HG03558 (cell line): ENCODE measurements at regions not wholly inside any gene's neighbourhood (a gene's known extent, or its start where the extent isn't known, plus 50 kb on each side); places are given as distances from the start of the nearest gene placed in this dataset.

Source experiments
- ATAC-seq: cut with Tn5 transposase; IDR thresholded peaks from one replicate; pipeline ENCODE4 v1.9.1; 2021; ENCODE audit warnings: moderate number of reproducible peaks; ENCODE audit not compliant: unreplicated experiment; ENCODE audit errors: extremely low read depth

GRCh38 chr1:219439376-219439775 lies 173.5 kb downstream of the ZC3H11B start:
- ATAC-seq: no peak

- no peak for ATAC-seq
These were observed 174.5 kb downstream of the ZC3H11B start for GRCh38 chr1:219438386-219438785.

- no peak for ATAC-seq
These were observed 178.0 kb downstream of the ZC3H11B start for GRCh38 chr1:219434923-219435297.

GRCh38 chr1:219434285-219434922 lies 178.5 kb downstream of the ZC3H11B start:
- ATAC-seq: no peak

GRCh38 chr1:219433496-219434131 lies 179.3 kb downstream of the ZC3H11B start:
- no peak for ATAC-seq

GRCh38 chr1:219433001-219433400 lies 179.9 kb downstream of the ZC3H11B start:
- no peak for ATAC-seq

GRCh38 chr1:219432191-219432606 lies 180.7 kb downstream of the ZC3H11B start:
- ATAC-seq: no peak

- no peak for ATAC-seq
These were observed 182.5 kb downstream of the ZC3H11B start for GRCh38 chr1:219430419-219430818.

- no peak for ATAC-seq
These were observed 184.3 kb downstream of the ZC3H11B start for GRCh38 chr1:219428651-219429050.

- no peak for ATAC-seq
These were observed 184.9 kb downstream of the ZC3H11B start for GRCh38 chr1:219427989-219428388.

- ATAC-seq: no peak
These were observed 185.5 kb downstream of the ZC3H11B start for GRCh38 chr1:219427403-219427802.

- no peak for ATAC-seq
These were observed 189.9 kb downstream of the ZC3H11B start for GRCh38 chr1:219422811-219423598.

GRCh38 chr1:219420913-219421312 lies 192.0 kb downstream of the ZC3H11B start:
- ATAC-seq: no peak

- no peak for ATAC-seq
These were observed 193.0 kb downstream of the ZC3H11B start for GRCh38 chr1:219419860-219420259.

GRCh38 chr1:219419065-219419464 lies 193.8 kb downstream of the ZC3H11B start:
- ATAC-seq: no peak

GRCh38 chr1:219417610-219418009 lies 195.3 kb downstream of the ZC3H11B start:
- ATAC-seq: no peak

GRCh38 chr1:219416598-219417238 lies 196.2 kb downstream of the ZC3H11B start:
- ATAC-seq: peak; percentile 93

- no peak for ATAC-seq
These were observed 197.0 kb downstream of the ZC3H11B start for GRCh38 chr1:219415915-219416314.

- ATAC-seq: no peak
These were observed 197.5 kb downstream of the ZC3H11B start for GRCh38 chr1:219415433-219415832.

- no peak for ATAC-seq
These were observed 198.7 kb downstream of the ZC3H11B start for GRCh38 chr1:219414250-219414649.

GRCh38 chr1:219413536-219413935 lies 199.4 kb downstream of the ZC3H11B start:
- ATAC-seq: no peak
